ENCODE measurements at regions not wholly inside any gene's neighbourhood (a gene's known extent, or its start where the extent isn't known, plus 50 kb on each side); places are given as distances from the start of the nearest gene placed in this dataset.
"Not testable (repeated sequence)": the region's sequence is repeated elsewhere in the genome, so short reads cannot be mapped to it uniquely, and the experiment has no call there.

- no peak for DNase-seq
Observed at GRCh38 chr6:81900616-81901015, 148.1 kb upstream of the TENT5A start.

DNA sequence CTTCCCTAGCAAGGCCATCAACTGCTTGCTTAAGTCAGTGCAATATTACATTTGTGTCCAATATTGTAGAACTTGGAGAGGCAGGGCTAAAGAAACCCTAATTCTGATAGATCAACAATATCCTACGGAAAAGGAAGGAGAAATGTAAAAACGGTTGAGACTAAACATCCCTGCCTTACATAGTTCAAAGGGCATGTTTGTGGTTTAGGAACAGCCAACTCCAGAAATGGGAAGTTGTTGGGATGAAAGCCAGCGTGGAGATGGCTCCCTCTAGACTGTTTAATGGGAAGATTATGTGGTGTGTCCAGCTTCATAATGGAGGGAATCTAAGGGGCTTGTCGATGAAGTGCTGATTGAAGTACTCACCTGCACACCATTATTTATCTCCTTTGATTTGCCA is 145.3 kb upstream of the TENT5A start:
- DNase-seq = no peak

DNA sequence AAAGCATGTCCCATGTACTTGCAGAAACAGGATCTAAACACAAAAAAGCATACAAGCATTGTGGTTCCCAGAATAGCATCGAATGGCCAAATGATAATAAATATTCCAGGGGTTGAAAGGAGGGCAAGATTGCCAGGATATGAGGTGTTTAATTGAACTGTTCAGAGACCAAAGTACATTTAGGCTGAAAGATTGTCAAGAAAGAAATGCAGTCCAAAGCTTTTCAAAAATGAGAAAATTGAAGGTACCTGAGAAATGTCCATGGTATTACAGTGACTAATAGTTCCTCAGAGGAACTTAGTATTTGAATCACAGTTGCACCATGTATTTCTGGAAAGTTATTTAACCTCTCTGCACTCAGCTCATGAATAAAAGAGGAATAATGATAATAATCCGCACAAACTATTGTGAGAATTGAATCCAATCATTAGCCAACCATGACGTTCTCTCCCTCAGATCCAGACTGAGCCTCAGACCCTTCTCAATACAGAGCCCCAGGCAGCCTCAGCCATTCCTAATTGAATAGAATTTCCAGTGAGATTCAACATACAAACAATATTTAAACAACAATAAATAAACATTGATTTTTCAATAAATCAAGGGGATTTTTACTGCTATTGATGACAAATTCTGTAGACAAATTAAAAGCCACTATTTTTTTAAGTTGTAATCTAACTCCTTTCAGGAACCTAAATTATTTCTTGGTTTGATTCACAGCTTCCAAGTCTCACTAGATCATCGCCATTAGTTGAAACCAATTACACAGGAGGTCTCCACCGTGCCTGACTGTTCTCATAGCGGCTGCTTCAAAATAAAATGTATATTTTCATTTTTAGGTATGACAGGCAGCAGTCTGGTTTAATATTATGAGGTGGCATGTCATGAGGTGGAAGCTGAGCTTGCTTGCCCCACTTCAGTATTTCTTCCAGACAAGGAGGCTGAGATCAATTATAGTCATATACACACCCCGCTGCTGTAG is 144.3 kb upstream of the TENT5A start:
- no peak for DNase-seq

DNA sequence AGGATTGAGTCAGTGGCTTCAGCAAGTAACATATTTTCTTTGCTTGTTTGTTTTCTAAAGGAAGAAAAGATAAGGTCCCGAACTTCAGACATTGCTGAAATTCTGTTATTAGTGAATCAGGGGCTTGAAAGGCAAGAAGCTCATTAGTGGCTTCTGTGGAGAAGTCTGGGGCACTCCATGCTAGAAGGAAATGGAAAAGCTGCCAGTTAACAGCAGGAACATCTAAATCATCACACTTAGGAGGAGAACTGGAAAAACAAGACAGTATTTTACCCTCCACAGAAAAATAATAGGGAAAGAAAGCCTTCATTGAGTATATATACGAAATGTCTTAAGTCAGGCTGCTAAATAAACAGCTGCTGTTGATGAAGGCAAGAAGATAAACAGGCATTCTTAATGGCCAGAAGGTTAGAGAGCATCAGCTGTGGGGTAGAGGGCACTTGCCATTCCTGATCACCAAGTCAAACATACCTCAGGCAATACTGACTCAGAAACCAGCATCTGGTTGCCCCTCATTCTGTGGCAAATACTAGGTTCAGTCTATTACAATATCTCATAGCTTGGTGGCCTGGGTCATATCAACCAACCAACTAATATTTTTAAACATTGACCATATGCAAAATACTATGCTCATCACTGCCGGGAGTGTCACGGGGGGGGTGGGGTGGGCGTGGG is 143.2 kb upstream of the TENT5A start:
- DNase-seq = no peak

DNA sequence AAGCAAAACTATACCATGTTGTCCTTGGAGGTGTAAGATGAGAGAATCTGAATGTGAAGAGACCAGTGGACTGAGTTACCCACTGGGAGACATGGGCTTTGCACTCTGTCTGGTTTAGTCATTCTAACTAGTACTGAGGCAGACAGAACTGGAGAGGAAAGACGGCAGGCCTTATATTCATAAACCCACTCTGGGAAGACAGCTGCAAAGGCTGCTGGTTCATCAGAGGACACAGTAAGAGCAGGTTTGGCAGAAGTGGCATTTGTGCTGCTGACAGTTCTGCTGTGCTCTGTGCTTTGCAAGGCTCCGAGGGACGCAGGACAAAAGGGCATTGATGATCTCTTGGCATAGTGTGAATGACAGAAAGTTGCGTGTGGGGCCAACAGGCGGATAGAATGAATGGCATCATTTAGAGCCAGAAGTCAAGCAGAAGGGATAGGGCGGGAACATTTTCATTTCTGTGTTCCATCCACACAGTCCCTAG is 142.3 kb upstream of the TENT5A start:
- DNase-seq = peak in 1 of 2 experiments; percentile 50

- DNase-seq = no peak
Observed at GRCh38 chr6:81894306-81894705, 141.8 kb upstream of the TENT5A start.

GRCh38 chr6:81892891-81893290 is 140.4 kb upstream of the TENT5A start:
- DNase-seq = no peak

GRCh38 chr6:81891874-81892273 is 139.4 kb upstream of the TENT5A start:
- no peak for DNase-seq

DNA sequence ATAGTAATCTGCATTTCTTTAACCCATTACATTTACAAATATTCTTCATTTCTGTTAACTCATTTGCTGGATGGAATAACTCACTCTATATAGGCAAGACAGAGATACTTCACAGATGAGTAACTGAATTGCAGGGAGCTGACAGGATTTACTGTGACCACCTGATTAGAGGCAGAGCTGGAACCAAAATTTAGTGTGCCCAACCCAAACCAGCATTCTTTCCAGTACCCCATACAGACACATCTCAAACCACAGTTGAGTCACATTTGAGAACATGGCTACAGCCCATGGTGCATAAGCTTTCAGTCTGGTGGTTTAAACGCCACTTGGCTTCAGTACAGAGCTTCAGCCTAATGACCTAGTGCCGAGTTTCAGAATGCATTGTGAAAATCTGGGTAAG is 138.4 kb upstream of the TENT5A start:
- no peak for DNase-seq

DNA sequence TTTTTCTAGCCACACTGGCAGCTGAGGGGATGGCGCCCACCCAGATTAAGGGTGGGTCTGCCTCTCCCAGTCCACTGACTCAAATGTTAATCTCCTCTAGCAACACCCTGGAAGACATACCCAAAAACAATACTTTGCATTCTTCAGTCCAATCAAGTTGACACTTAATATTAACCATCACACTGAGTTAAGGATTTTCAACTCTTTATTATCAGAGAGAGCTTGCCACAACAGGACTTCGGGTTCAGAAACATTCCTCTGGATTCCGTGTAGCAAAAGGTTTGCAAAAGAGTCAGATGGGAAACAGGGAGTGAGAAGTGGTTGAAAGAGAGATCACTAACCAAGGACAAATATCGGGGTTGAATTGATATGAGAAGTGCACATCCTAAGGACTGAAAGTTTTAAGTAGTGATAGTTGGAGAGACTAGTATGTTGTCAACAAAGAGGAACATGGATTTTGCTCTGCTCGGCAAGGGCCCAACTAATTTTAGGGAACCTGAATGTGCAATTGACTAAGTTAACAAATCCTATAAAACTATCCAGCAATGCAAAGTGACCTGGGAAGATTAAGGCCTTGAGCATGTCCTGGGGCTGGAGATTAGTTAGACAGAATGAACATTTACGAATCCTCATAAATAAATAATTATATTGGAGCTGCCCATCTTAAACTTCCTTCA is 137.0 kb upstream of the TENT5A start:
- DNase-seq = no peak

- not testable (repeated sequence) for DNase-seq
Observed at GRCh38 chr6:81886909-81887308, 134.4 kb upstream of the TENT5A start.

DNA sequence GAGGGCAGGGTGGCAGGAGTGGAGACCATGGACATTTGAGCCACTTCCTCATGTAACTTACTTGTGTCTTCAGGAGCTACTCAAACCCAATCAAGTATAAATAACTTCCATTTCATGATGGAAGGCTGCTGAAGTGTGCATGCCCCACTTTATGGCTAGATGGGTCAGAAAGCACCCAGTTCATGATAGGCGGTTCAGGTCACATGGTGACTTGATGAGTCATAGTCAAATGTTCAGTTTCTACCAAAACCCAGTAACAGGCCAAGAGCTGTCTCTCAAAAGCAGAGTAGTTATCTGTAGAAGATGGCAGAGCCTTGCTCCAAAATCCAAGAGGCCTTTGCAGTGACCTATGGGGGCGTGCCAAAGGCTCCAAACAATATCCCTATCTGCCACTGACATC is 133.7 kb upstream of the TENT5A start:
- DNase-seq = no peak

DNA sequence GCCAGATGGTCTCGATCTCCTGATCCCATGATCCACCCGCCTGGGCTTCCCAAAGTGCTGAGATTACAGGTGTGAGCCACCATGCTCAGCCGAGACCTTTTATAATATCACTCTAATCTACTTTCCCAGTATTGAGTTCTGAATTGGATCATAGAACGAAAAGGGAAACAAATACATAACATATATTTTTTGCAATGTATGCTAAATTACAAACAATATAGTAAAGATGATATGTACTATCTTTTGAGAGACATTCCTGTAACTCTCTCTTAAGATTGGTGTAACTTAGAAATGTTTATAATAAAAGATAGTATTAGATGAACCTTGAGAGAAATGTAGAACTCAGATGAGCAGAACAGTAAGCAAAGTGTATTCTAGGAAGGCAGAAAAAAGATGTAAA is 129.2 kb upstream of the TENT5A start:
- DNase-seq = no peak

DNA sequence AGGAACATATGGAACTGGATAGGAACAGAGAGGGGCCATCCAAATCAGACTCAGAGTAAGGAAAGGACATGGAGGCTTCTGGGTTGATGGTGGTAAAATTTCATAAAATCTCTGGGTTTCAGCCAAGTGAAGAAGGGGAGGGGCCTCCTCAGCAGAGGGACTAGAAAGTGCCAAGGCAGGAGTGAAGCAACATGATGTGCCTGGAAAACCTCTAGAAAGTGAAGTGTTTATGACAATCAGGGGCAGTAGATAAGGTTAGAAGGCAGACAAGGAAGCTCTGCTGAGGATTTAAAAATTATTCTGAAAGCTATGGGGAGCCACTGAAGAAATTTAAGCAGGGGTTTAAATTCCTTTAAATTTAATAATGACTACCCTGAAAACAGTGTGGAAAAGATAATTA is 126.0 kb upstream of the TENT5A start:
- DNase-seq = peak in 1 of 2 experiments; percentile 6

DNA sequence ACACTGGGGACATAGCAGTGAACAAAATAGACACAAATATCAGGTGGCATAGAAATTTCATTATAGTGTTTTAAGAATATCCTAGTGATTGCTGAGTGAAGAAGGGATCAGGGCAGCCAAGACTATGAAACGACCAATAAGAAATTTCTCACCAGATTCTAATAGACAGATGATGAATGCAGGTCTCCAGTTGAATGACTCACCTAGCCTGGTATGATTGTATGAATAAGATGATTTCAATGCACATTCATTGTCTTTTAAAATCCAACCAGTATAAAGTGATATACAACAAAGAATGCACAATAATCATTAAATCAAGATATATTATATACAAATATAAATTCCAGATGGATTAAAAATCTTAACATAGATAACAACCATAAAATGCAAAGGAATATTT is 124.5 kb upstream of the TENT5A start:
- DNase-seq = no peak

- no peak for DNase-seq
Observed at GRCh38 chr6:81875782-81876293, 123.4 kb upstream of the TENT5A start.

DNA sequence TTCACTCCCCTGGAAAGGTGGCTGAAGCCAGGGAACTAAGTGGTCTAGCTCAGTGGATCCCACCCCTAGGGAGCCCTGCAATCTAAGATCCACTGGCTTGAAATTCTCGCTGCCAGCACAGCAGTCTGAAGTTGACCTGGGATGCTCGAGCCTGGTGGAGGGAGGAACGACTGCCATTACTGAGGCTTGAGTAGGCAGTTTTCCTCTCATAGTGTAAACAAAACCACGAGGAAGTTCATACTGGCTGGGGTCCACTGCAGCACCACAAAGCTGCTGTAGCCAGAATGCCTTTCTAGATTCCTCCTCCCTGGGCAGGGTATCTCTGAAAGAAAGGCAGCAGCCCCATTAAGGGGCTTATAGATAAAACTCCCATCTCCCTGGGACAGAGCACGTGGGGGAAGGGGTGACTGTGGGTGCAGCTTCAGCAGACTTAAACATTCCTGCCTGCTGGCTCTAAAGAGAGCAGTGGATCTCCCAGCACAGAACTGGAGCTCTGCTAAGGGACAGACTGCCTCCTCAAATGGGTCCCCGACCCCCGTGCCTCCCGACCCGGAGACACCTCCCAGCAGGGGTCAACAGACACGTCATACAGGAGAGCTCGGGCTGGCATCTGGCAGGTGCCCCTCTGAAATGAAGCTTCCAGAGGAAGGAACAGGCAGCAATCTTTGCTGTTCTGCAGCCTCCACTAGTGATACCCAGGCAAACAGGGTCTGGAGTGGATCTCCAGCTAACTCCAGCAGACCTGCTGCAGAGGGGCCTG is 117.4 kb upstream of the TENT5A start:
- not testable (repeated sequence) for DNase-seq

GRCh38 chr6:81865712-81866111 is 113.2 kb upstream of the TENT5A start:
- DNase-seq = no peak

DNA sequence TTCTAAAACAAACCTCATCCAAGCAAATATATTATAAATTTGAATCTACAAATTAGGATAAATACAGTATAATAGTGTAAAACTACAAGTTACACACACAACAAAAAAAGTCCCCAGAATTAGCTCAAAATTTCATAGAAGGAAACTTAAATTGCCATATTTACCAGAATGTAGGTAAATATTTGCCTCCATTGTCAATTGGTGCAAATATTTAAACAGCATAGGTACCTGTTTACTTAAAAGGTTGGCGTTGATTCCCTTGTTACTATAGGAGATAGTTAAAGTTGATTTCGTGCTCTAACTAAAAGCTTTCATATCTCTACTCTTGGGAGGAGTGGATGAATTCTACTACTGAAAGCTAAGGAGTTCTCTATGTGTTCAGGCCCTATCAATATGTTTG is 111.6 kb upstream of the TENT5A start:
- no peak for DNase-seq

DNA sequence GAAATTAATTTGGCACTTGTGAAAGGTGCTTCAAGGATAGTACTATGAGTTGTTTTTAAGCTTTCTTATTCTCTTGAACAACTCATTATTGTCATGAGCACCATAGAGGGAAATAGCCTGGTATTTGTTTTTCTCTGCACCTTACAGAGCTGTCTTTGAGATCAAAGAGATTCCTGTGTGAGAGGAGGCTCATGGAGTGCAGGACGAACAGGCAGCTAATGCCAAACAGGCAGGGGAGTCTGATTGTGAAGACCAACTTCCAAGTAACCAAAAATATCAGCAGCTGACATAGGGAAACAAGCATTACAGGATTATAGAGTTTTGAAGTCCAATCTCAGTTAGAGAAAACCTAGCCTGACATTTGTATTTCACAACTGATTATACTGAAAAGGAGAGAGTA is 110.6 kb upstream of the TENT5A start:
- DNase-seq = no peak

GRCh38 chr6:81861281-81861680 is 108.8 kb upstream of the TENT5A start:
- no peak for DNase-seq

DNA sequence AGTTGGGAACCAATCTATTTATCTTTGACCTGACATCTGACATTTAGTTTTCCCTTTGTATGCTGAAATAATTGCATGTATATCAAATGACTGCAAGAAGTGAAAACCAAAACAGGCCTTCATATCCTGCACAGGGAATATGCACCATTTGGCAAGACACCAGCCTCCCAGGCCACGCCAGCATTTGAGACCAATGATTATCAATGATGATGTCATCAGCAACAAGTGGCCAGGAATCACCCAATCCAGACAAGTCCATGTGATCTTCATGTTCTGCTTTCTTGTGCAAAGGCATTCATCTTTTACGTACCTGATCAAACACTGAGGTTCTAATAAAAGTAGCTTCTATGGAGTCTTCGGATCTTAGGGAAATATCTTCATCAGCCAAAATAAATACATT is 107.4 kb upstream of the TENT5A start:
- no peak for DNase-seq

DNA sequence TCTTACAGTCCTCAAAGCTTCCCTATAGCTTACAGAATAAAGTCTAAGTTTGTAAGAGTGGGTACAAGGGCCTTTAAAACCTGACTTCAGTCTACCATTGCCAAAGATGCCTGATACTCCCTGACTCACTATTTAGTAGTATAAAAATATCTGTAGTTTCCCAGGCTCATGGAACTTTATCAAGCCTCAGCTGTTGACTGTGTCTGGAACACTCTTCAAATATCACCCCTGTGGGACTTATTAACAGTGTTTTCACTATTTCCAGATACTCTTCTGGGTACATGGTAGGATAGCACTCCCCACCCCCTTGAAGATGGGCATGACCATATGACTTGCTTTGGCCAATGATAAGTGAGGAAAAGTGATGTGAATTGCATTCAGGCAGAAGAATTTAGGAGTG is 105.3 kb upstream of the TENT5A start:
- no peak for DNase-seq
